ENCODE measurements at regions not wholly inside any gene's neighbourhood (a gene's known extent, or its start where the extent isn't known, plus 50 kb on each side); places are given as distances from the start of the nearest gene placed in this dataset.
"Not testable (repeated sequence)": the region's sequence is repeated elsewhere in the genome, so short reads cannot be mapped to it uniquely, and the experiment has no call there.

DNA sequence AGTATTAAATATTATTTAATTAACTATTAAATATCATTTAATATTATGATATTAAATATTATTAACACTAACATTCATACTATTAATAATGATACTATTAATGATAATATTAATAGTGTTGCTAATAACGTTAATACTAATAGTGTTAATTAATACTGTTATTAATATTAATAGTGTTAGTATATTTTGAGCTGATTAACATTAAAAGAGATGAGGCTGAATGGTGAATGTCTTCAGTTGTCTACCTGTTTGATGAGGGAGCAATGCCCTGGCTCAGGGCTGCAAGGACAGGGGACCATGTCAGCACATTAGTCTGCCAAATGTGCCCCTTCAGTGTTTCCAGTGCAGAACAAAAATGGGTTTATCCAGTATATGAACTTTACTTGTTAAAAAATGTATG, 96.6 kb upstream of the PLEKHG1 start:
- Histone ChIP-seq H3K14ac (ENCODE audit: low read length) (no peak overlapping the region), H3K23ac (ENCODE audit: low read length) (no peak overlapping the region), H3K4me3 (ENCODE audit: low read depth, low read length) (no peak overlapping the region), H2BK5ac (ENCODE audit: low read depth, low read length, poor library complexity) (no peak overlapping the region), H3K4me2 (ENCODE audit: low read length) (no peak overlapping the region), H3K9ac (ENCODE audit: low read length) (no peak overlapping the region), H4K91ac (ENCODE audit: low read depth, low read length) (no peak overlapping the region), H3K36me3 (ENCODE audit: control insufficient read depth in 1 of 2, insufficient read depth in 2 of 2, low read length in 2 of 2) (no peaks in the 10 kb centered on the region), H2AFZ (ENCODE audit: insufficient read depth, low read length, poor library complexity) (no peak overlapping the region), H3K4ac (ENCODE audit: low read depth, low read length) (no peak overlapping the region), H3K79me1 (ENCODE audit: low read length) (no peaks in the 10 kb centered on the region), H3K9me3 (ENCODE audit: insufficient read depth, low read depth, low read length) (no peaks in the 10 kb centered on the region), H2AK5ac (ENCODE audit: low read length) (no peak overlapping the region), H3K18ac (ENCODE audit: low read length) (no peak overlapping the region), H3K27ac (ENCODE audit: low read depth, low read length) (no peak overlapping the region), H3K79me2 (ENCODE audit: control insufficient read depth, insufficient read depth, low read length, poor library complexity) (no peaks in the 10 kb centered on the region), H3K4me1 (ENCODE audit: control insufficient read depth in 1 of 2, insufficient read depth in 2 of 2, low read length in 2 of 2) (no peaks in the 10 kb centered on the region), H2BK12ac (ENCODE audit: low read length) (no peak overlapping the region), H3K27me3 (ENCODE audit: insufficient read depth, low read length) (no peaks in the 10 kb centered on the region), H2BK120ac (ENCODE audit: insufficient read depth, low read length, poor library complexity) (no peak overlapping the region), H4K12ac (ENCODE audit: low read depth, low read length) (no peak overlapping the region), H4K8ac (ENCODE audit: low read depth, low read length) (no peak overlapping the region)
- DNase-seq, result no peak
- WGBS (ENCODE audit: extremely low coverage, insufficient coverage, insufficient read length), result no CpG with 5 or more reads among the region's 1 CpG

DNA sequence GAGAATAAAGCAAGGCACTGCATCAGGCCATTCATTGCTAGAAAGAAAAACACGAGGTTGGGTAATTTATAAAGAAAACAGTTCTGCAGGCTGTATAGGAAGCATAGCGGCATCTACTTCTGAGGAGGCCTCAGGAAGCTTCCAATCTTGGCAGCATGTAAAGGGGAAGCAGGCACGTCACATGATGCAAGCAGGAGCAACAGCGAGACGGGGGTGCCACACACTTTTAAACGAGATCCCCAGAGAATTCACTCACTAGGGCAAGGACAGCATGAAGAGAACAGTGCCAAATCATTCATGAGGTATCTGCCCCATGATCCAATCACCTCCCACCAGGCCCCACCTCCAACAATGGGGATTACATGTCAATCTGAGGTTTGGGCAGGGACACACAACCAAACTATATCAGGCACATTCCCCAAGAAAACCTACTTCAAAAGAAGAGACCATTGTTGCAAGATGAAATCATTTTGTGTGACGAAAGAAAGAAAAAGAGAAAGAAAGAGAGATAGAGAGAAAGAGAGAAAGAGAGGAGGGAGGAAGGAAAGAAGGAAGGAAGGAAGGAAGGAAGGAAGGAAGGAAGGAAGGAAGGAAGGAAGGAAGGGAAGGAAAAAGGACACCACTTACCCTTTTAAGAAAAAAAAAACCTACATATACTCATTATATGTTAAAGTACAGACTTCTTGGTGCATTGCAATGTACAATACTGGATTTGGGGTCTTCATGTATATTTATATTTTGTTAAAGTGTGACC, 95.9 kb upstream of the PLEKHG1 start:
- no peaks in the 10 kb centered on the region for H3K79me2 ChIP-seq (ENCODE audit: control insufficient read depth, insufficient read depth, low read length, poor library complexity)
- 100% methylated on average over 1 of the region's 7 CpGs for WGBS (ENCODE audit: extremely low coverage, insufficient coverage, insufficient read length)
- H3K23ac ChIP-seq (ENCODE audit: low read length), result no peak overlapping the region
- H4K8ac ChIP-seq (ENCODE audit: low read depth, low read length), result no peak overlapping the region
- H3K27ac ChIP-seq (ENCODE audit: low read depth, low read length), result no peak overlapping the region
- no peak overlapping the region for H2BK120ac ChIP-seq (ENCODE audit: insufficient read depth, low read length, poor library complexity)
- no peak overlapping the region for H2BK12ac ChIP-seq (ENCODE audit: low read length)
- no peak overlapping the region for H4K12ac ChIP-seq (ENCODE audit: low read depth, low read length)
- H3K4me1 ChIP-seq (ENCODE audit: control insufficient read depth in 1 of 2, insufficient read depth in 2 of 2, low read length in 2 of 2), result no peaks in the 10 kb centered on the region
- DNase-seq, result no peak
- no peak overlapping the region for H3K9ac ChIP-seq (ENCODE audit: low read length)
- no peaks in the 10 kb centered on the region for H3K36me3 ChIP-seq (ENCODE audit: control insufficient read depth in 1 of 2, insufficient read depth in 2 of 2, low read length in 2 of 2)
- H2BK5ac ChIP-seq (ENCODE audit: low read depth, low read length, poor library complexity), result no peak overlapping the region
- no peak overlapping the region for H3K14ac ChIP-seq (ENCODE audit: low read length)
- no peak overlapping the region for H3K4me3 ChIP-seq (ENCODE audit: low read depth, low read length)
- H2AK5ac ChIP-seq (ENCODE audit: low read length), result no peak overlapping the region
- no peaks in the 10 kb centered on the region for H3K79me1 ChIP-seq (ENCODE audit: low read length)
- no peak overlapping the region for H3K18ac ChIP-seq (ENCODE audit: low read length)
- no peak overlapping the region for H3K4me2 ChIP-seq (ENCODE audit: low read length)
- no peak overlapping the region for H4K91ac ChIP-seq (ENCODE audit: low read depth, low read length)
- no peak overlapping the region for H3K4ac ChIP-seq (ENCODE audit: low read depth, low read length)
- no peak overlapping the region for H2AFZ ChIP-seq (ENCODE audit: insufficient read depth, low read length, poor library complexity)
- no peaks in the 10 kb centered on the region for H3K27me3 ChIP-seq (ENCODE audit: insufficient read depth, low read length)
- no peaks in the 10 kb centered on the region for H3K9me3 ChIP-seq (ENCODE audit: insufficient read depth, low read depth, low read length)

DNA sequence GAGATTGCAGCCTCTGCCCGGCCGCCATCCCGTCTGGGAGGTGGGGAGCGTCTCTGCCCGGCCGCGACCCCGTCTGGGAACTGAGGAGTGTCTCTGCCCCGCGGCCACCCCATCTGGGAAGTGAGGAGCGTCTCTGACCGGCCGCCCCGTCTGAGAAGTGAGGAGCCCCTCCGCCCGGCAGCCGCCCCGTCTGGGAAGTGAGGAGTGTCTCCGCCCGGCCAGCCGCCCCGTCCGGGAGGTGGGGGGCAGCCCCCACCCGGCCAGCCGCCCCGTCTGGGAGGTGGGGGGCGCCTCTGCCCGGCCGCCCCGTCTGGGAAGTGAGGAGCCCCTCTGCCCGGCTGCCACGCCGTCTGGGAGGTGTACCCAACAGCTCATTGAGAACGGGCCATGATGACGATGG, 92.3 kb upstream of the PLEKHG1 start:
- not testable (repeated sequence) for H4K12ac ChIP-seq (ENCODE audit: low read depth, low read length); H3K4me2 ChIP-seq (ENCODE audit: low read length); H3K27me3 ChIP-seq (ENCODE audit: insufficient read depth, low read length); H2BK12ac ChIP-seq (ENCODE audit: low read length); DNase-seq; H2AFZ ChIP-seq (ENCODE audit: insufficient read depth, low read length, poor library complexity); H3K36me3 ChIP-seq (ENCODE audit: control insufficient read depth in 1 of 2, insufficient read depth in 2 of 2, low read length in 2 of 2); H3K79me1 ChIP-seq (ENCODE audit: low read length); H3K4ac ChIP-seq (ENCODE audit: low read depth, low read length); H3K23ac ChIP-seq (ENCODE audit: low read length); H3K14ac ChIP-seq (ENCODE audit: low read length); H3K18ac ChIP-seq (ENCODE audit: low read length); H4K8ac ChIP-seq (ENCODE audit: low read depth, low read length); H3K9me3 ChIP-seq (ENCODE audit: insufficient read depth, low read depth, low read length); H2BK120ac ChIP-seq (ENCODE audit: insufficient read depth, low read length, poor library complexity); H3K4me1 ChIP-seq (ENCODE audit: control insufficient read depth in 1 of 2, insufficient read depth in 2 of 2, low read length in 2 of 2); H2BK5ac ChIP-seq (ENCODE audit: low read depth, low read length, poor library complexity); H2AK5ac ChIP-seq (ENCODE audit: low read length); H3K79me2 ChIP-seq (ENCODE audit: control insufficient read depth, insufficient read depth, low read length, poor library complexity); H3K4me3 ChIP-seq (ENCODE audit: low read depth, low read length); H3K9ac ChIP-seq (ENCODE audit: low read length); H4K91ac ChIP-seq (ENCODE audit: low read depth, low read length); H3K27ac ChIP-seq (ENCODE audit: low read depth, low read length)
- WGBS (ENCODE audit: extremely low coverage, insufficient coverage, insufficient read length), result no CpG with 5 or more reads among the region's 35 CpGs

DNA sequence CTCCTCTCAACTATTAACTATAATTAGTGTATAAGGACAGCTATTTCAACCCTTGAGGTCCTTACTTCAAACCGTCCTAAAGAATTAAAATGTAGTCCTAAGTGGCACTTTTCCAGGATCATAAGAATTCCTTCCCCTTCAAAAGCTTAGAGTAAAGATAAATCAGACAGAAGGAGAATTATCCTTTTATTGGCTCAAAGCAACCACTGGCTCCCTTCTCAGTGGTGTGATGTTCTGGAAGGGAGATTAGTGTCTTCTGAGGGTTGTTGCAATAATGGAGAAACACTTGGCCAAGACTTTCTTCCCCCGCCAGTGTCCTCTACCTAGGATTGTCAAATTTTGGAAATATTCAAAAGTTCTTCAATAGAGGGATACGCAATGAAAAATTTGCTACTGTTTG, 89.1 kb upstream of the PLEKHG1 start:
- no peaks in the 10 kb centered on the region for H3K79me2 ChIP-seq (ENCODE audit: control insufficient read depth, insufficient read depth, low read length, poor library complexity)
- H3K9ac ChIP-seq (ENCODE audit: low read length), result no peak overlapping the region
- H2AFZ ChIP-seq (ENCODE audit: insufficient read depth, low read length, poor library complexity), result no peak overlapping the region
- H3K4me1 ChIP-seq (ENCODE audit: control insufficient read depth in 1 of 2, insufficient read depth in 2 of 2, low read length in 2 of 2), result no peaks in the 10 kb centered on the region
- H4K12ac ChIP-seq (ENCODE audit: low read depth, low read length), result no peak overlapping the region
- no peaks in the 10 kb centered on the region for H3K9me3 ChIP-seq (ENCODE audit: insufficient read depth, low read depth, low read length)
- H3K23ac ChIP-seq (ENCODE audit: low read length), result no peak overlapping the region
- H2AK5ac ChIP-seq (ENCODE audit: low read length), result no peak overlapping the region
- no peak overlapping the region for H2BK12ac ChIP-seq (ENCODE audit: low read length)
- no peak overlapping the region for H4K8ac ChIP-seq (ENCODE audit: low read depth, low read length)
- no peak overlapping the region for H4K91ac ChIP-seq (ENCODE audit: low read depth, low read length)
- no peaks in the 10 kb centered on the region for H3K36me3 ChIP-seq (ENCODE audit: control insufficient read depth in 1 of 2, insufficient read depth in 2 of 2, low read length in 2 of 2)
- no CpG with 5 or more reads among the region's 3 CpGs for WGBS (ENCODE audit: extremely low coverage, insufficient coverage, insufficient read length)
- H3K79me1 ChIP-seq (ENCODE audit: low read length), result no peaks in the 10 kb centered on the region
- no peak overlapping the region for H3K27ac ChIP-seq (ENCODE audit: low read depth, low read length)
- no peak overlapping the region for H2BK5ac ChIP-seq (ENCODE audit: low read depth, low read length, poor library complexity)
- DNase-seq, result no peak
- H3K4me2 ChIP-seq (ENCODE audit: low read length), result no peak overlapping the region
- no peak overlapping the region for H3K18ac ChIP-seq (ENCODE audit: low read length)
- H3K27me3 ChIP-seq (ENCODE audit: insufficient read depth, low read length), result no peaks in the 10 kb centered on the region
- H3K4ac ChIP-seq (ENCODE audit: low read depth, low read length), result no peak overlapping the region
- H3K4me3 ChIP-seq (ENCODE audit: low read depth, low read length), result no peak overlapping the region
- no peak overlapping the region for H3K14ac ChIP-seq (ENCODE audit: low read length)
- H2BK120ac ChIP-seq (ENCODE audit: insufficient read depth, low read length, poor library complexity), result no peak overlapping the region

Data from trophoblast cell (in vitro differentiated cells and primary cell).